ENCODE measurements at regions not wholly inside any gene's neighbourhood (a gene's known extent, or its start where the extent isn't known, plus 50 kb on each side); places are given as distances from the start of the nearest gene placed in this dataset.
"Not testable (repeated sequence)": the region's sequence is repeated elsewhere in the genome, so short reads cannot be mapped to it uniquely, and the experiment has no call there.

- no peak for DNase-seq (ENCODE audit: low read depth)
Measured at GRCh38 chr17:70447588-70447987, 278.3 kb downstream of the KCNJ2 start.

GRCh38 chr17:70453075-70453474, 283.7 kb downstream of the KCNJ2 start:
- DNase-seq (ENCODE audit: low read depth) = not testable (repeated sequence)

GRCh38 chr17:70454377-70454776, 285.0 kb downstream of the KCNJ2 start:
- DNase-seq (ENCODE audit: low read depth) = no peak

GRCh38 chr17:70454908-70455307, 285.6 kb downstream of the KCNJ2 start:
- DNase-seq (ENCODE audit: low read depth) = no peak

GRCh38 chr17:70464995-70465394, 295.7 kb downstream of the KCNJ2 start:
- DNase-seq (ENCODE audit: low read depth) = no peak

- DNase-seq (ENCODE audit: low read depth) = no peak
Measured at GRCh38 chr17:70468661-70469060, 299.3 kb downstream of the KCNJ2 start.

GRCh38 chr17:70473049-70473448, 303.7 kb downstream of the KCNJ2 start:
- DNase-seq (ENCODE audit: low read depth) = no peak

- DNase-seq (ENCODE audit: low read depth) = no peak
Measured at GRCh38 chr17:70476368-70476767, 307.0 kb downstream of the KCNJ2 start.

GRCh38 chr17:70478902-70479301, 309.6 kb downstream of the KCNJ2 start:
- DNase-seq (ENCODE audit: low read depth) = no peak

GRCh38 chr17:70479779-70480178, 310.4 kb downstream of the KCNJ2 start:
- DNase-seq (ENCODE audit: low read depth) = no peak

- DNase-seq (ENCODE audit: low read depth) = no peak
Measured at GRCh38 chr17:70483624-70484023, 314.3 kb downstream of the KCNJ2 start.

GRCh38 chr17:70484050-70484449, 314.7 kb downstream of the KCNJ2 start:
- no peak for DNase-seq (ENCODE audit: low read depth)

GRCh38 chr17:70484496-70484895, 315.2 kb downstream of the KCNJ2 start:
- no peak for DNase-seq (ENCODE audit: low read depth)

GRCh38 chr17:70492368-70492767, 323.0 kb downstream of the KCNJ2 start:
- no peak for DNase-seq (ENCODE audit: low read depth)

- DNase-seq (ENCODE audit: low read depth) = no peak
Measured at GRCh38 chr17:70493277-70493874, 324.0 kb downstream of the KCNJ2 start.

- DNase-seq (ENCODE audit: low read depth) = no peak
Measured at GRCh38 chr17:70498631-70499030, 329.3 kb downstream of the KCNJ2 start.

GRCh38 chr17:70499067-70499786, 329.9 kb downstream of the KCNJ2 start:
- no peak for DNase-seq (ENCODE audit: low read depth)

GRCh38 chr17:70503449-70503848, 334.1 kb downstream of the KCNJ2 start:
- no peak for DNase-seq (ENCODE audit: low read depth)

GRCh38 chr17:70510288-70510687, 341.0 kb downstream of the KCNJ2 start:
- DNase-seq (ENCODE audit: low read depth) = no peak

- no peak for DNase-seq (ENCODE audit: low read depth)
Measured at GRCh38 chr17:70517816-70518215, 348.5 kb downstream of the KCNJ2 start.

- DNase-seq (ENCODE audit: low read depth) = no peak
Measured at GRCh38 chr17:70519300-70519699, 350.0 kb downstream of the KCNJ2 start.

- DNase-seq (ENCODE audit: low read depth) = no peak
Measured at GRCh38 chr17:70520447-70520846, 351.1 kb downstream of the KCNJ2 start.

GRCh38 chr17:70520956-70521355, 351.6 kb downstream of the KCNJ2 start:
- DNase-seq (ENCODE audit: low read depth) = no peak

- no peak for DNase-seq (ENCODE audit: low read depth)
Measured at GRCh38 chr17:70521821-70522256, 352.5 kb downstream of the KCNJ2 start.
